GM13977 (cell line): ENCODE measurements at regions not wholly inside any gene's neighbourhood (a gene's known extent, or its start where the extent isn't known, plus 50 kb on each side); places are given as distances from the start of the nearest gene placed in this dataset.

ENCODE experiments used
- DNase-seq: peaks from one replicate; pipeline ENCODE4 v3.0.0; 2012; ENCODE audit warnings: low spot score
- in situ Hi-C: fragments of 300-500 bp; cut with MboI; formaldehyde crosslinking; loops from one replicate; pipeline ENCODE4 v1.12.0; 2022; ENCODE audit warnings: low sequenced_read_pairs, low pct_unique_long_range_greater_than_20kb, mixed read lengths, inconsistent platforms; ENCODE audit not compliant: unreplicated experiment
- TF ChIP-seq, protein P1 (sequence below): IDR thresholded peaks from 2 replicates; pipeline ENCODE4 v1.5.1; 2012; ENCODE audit warnings: mild to moderate bottlenecking, control low read depth; ENCODE audit not compliant: insufficient read depth; ENCODE audit errors: extremely low read depth, missing control alignments

- TF ChIP-seq, protein P1, sequence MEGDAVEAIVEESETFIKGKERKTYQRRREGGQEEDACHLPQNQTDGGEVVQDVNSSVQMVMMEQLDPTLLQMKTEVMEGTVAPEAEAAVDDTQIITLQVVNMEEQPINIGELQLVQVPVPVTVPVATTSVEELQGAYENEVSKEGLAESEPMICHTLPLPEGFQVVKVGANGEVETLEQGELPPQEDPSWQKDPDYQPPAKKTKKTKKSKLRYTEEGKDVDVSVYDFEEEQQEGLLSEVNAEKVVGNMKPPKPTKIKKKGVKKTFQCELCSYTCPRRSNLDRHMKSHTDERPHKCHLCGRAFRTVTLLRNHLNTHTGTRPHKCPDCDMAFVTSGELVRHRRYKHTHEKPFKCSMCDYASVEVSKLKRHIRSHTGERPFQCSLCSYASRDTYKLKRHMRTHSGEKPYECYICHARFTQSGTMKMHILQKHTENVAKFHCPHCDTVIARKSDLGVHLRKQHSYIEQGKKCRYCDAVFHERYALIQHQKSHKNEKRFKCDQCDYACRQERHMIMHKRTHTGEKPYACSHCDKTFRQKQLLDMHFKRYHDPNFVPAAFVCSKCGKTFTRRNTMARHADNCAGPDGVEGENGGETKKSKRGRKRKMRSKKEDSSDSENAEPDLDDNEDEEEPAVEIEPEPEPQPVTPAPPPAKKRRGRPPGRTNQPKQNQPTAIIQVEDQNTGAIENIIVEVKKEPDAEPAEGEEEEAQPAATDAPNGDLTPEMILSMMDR: no peak
- no peak for DNase-seq
- in situ Hi-C loops: no loop called here
Observed at GRCh38 chr17:15886804-15887203, 58.1 kb upstream of the ADORA2B start.

DNA sequence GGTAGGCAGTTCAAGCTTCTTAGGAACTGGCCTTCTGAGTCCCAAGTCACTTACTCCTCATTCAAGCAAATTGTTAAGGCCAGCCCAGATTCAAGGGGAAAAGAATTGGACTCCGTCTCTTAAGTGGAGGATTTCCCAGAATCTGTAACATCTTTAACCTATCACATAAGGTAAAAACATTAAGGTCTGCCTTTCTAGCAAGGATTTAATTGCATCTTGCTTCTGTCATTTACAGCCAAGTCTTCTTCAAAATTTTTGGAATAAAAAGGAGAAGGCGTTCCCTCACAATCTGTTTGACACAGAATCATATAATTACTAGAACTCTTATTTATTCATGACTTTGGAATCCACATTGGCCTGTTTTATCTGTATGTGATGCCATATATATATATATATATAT, 56.5 kb upstream of the ADORA2B start:
- in situ Hi-C loops: no loop called here
- DNase-seq: no peak
- TF ChIP-seq, protein P1: no peak

DNA sequence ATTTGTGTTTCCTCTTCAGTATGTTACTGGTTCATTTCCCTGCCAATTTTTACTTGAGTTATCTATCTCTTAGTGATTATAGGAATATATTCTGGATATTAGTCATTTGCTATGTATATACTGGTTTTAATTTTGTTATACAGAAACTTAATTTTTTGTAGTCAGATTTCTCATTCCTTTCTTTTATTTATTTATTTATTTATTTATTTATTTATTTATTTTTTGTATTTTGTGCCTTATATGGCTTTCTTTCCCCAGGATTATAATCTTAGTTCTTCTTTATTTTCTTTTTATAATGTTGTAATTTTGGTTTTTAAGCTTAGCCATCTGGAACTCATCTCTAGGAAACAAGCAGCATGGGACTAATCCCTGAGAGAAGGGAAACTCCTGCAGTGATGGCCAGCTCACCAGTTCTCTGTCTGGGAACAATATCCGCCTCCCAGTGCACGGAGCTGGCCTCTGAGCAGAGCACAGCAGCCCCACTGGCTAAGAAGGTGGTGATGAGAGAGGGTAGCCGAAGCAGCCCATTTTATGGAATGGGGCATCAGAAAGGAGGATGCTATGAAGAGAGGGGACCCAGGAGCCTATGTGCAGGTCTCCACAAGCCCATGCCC, 54.5 kb upstream of the ADORA2B start:
- no peak for DNase-seq
- TF ChIP-seq, protein P1: no peak
- in situ Hi-C loops: no loop called here

- TF ChIP-seq, protein P1: no peak
- in situ Hi-C loops: no loop called here
- no peak for DNase-seq
Observed at GRCh38 chr17:15891318-15891717, 53.6 kb upstream of the ADORA2B start.

DNA sequence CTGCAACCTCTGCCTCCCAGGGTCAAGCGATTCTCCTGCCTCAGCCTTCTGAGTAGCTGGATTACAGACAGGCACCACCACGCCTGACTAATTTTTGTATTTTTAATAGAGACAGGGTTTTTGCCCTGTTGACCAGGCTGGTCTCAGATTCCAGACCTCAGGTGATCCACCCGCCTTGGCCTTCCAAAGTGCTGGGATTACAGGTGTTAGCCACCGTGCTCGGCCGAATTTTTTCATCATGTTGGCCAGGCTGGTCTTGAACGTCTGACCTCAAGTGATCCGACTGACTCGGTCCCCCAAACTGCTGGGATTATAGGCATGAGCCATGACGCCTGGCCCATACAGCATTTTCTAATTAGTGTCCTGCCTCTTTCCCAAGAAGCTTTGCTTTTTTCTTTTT, 52.7 kb upstream of the ADORA2B start:
- TF ChIP-seq, protein P1: no peak
- in situ Hi-C loops: no loop called here
- no peak for DNase-seq

- in situ Hi-C loops: no loop called here
- TF ChIP-seq, protein P1: no peak
- no peak for DNase-seq
Observed at GRCh38 chr17:15892731-15893657, 51.9 kb upstream of the ADORA2B start.
